GM12872 (cell line): ENCODE measurements at regions not wholly inside any gene's neighbourhood (a gene's known extent, or its start where the extent isn't known, plus 50 kb on each side); places are given as distances from the start of the nearest gene placed in this dataset.

ENCODE experiments used
- TF ChIP-seq, protein P1 (sequence below): IDR thresholded peaks from 3 replicates; pipeline ENCODE4 v1.5.1; 2011; ENCODE audit warnings: low read depth, mild to moderate bottlenecking, low read length, moderate library complexity; ENCODE audit not compliant: insufficient read depth

DNA sequence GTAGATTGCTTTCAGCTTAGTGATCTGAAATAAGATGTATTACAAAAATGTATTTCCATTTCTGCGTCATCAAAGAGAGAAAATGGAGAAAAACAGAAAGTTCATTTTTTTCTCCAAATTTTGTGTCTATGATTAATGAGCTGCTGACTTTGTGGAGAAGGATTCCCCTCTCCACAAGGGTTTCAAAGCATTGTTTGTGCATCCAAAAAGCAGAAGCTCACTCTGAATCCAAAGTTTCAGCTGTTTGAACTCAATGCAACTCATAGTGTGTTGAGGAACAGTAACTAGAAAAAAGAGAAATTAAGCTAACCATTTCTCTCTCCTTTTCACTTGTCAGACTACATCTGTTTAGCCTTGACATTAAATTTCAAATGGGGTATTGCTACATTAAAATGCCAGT is 62.9 kb upstream of the SLC7A11 start:
- TF ChIP-seq, protein P1, sequence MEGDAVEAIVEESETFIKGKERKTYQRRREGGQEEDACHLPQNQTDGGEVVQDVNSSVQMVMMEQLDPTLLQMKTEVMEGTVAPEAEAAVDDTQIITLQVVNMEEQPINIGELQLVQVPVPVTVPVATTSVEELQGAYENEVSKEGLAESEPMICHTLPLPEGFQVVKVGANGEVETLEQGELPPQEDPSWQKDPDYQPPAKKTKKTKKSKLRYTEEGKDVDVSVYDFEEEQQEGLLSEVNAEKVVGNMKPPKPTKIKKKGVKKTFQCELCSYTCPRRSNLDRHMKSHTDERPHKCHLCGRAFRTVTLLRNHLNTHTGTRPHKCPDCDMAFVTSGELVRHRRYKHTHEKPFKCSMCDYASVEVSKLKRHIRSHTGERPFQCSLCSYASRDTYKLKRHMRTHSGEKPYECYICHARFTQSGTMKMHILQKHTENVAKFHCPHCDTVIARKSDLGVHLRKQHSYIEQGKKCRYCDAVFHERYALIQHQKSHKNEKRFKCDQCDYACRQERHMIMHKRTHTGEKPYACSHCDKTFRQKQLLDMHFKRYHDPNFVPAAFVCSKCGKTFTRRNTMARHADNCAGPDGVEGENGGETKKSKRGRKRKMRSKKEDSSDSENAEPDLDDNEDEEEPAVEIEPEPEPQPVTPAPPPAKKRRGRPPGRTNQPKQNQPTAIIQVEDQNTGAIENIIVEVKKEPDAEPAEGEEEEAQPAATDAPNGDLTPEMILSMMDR = no peak

DNA sequence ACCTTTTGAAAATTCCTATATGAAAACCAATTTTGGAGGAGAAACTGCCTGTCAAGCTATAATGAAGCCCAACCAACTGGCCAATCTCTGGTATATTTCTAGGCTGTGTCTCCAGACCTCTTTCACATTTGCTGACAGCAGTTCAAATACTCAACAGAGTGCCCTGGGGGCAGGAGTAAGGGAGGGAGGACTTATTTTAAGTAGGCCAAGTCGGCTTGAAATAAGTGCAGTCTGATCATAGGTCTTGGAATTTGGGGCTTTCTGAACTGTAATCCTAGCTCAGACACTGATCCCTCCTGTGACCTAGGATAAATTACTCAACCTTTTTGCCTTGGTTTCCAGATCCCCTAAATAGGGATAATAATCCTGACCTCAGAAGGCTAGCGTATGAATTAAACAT is 59.4 kb upstream of the SLC7A11 start:
- TF ChIP-seq, protein P1 = no peak

DNA sequence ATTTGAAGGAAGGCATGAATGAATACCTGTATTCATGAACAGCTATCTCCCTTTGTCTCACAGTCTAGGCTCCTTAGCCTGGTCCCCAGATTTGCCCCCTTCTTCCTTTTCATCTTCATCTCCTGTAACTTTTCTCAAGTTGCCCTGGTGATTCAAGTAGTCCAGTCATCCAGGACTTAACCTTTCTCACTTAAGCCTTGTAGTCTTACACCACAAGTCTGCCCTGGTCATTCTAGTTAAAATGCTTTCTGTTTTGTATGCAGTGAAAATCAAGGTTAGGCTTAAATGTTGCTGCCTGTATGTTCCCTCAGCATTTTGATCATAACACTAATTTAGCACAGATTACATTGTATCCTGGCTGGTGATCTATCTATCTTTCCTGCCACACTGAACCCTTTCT is 58.5 kb upstream of the SLC7A11 start:
- TF ChIP-seq, protein P1 = no peak

DNA sequence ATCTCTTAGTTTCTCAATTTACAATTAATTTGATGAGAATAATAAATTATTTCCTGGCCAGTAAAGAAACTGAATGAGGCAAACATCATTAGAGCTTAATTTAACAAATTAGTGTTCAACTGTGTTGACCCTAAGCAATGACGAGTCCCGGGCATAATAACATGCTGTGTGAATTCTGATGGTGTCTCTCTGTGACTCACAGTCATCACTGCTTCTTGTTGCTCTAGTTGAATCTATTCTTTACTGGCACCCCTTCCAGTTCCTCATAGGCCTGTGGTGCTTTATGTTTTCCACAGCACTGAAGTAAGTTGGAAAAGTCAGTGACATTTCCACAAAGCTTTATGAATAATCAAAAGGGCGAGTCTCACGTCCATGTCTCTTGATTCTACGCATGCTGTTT is 57.7 kb upstream of the SLC7A11 start:
- TF ChIP-seq, protein P1 = no peak

DNA sequence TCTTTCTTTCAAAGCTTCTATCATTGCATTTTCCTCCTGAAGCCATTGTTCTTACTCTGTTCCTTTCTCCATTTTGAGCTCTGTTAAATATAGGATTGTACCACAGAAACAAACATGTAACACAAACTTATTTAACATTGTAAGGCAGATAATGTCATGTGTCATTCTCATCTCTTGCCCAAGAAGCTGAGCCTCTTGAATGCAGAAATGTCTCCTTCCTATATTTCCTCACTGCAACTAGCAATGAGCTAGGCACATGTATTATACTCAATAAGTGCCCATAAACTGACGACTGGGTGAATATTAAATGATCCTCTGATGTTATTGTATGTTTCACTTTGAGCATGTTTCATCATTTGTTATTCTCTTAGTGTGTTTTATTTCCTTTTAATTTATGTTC is 56.7 kb upstream of the SLC7A11 start:
- TF ChIP-seq, protein P1 = no peak

DNA sequence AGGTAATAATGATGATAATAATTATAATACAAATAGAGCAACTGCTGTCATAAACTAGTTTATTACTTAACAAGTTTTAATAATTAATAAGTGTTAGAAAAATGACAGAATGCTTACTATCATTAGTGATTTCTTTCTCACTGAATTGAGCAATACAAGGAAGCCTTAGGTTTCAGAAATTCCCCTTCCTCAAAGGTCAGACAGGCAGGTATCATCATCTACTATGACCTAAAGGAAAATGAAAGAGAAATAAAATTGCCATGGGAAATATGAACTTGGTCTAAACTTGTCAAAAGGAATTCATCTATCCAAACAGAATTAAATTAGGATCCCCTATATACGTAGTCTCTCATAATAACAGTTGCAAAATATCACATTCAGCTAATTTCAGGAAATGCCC is 56.3 kb upstream of the SLC7A11 start:
- TF ChIP-seq, protein P1 = no peak

DNA sequence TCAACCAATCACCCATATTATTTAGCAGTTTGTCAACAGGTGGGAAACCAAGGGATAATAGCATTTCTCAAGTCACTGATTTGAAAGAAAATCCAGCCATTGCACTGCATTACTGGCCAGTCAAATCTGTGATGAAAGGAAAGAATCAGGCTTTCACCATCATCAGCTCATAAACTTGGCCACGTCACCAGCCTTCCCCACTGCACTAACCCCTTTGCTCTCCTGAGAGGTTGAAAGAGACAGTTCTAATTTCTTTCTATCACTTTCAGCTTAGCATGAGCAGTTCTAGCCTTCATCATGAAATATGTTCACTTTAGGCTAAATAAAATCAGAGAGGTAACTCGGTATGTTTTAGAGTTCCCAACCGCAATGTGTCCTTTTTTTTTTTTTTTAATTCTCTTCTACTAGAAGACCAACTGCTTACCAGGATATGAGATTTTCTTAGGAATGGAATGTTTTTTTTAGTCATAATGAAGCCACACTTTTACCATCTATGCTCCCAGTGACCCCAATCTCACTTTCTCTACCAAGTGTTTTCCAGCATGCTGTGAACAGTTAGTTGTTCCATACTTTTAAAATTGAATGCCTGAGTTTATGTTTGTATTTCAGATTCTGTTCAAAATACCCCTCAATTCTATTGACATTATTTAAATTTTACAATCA is 55.7 kb upstream of the SLC7A11 start:
- TF ChIP-seq, protein P1 = no peak

DNA sequence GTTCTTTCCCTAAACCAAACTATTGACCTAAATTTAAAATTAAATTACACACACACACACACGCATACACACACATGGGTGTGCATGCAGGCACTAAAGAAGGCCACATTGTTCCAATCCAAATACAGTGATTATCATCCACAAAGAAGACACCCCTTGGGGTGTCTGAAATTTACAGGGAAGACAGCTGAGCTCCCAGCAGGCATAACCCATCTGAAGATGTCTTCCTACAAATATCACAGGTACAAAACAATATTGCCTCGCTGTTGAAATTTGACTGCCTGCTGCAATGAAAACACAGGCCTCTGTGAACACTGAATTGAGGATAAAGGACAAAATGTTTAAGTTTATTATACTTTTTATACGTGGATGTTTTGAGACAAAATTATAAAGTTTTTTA is 50.2 kb upstream of the SLC7A11 start:
- TF ChIP-seq, protein P1 = no peak
